ENCODE measurements at regions not wholly inside any gene's neighbourhood (a gene's known extent, or its start where the extent isn't known, plus 50 kb on each side); places are given as distances from the start of the nearest gene placed in this dataset.

GRCh38 chr1:229140119-229140396 is 130.9 kb upstream of the RAB4A start:
- TF ChIP-seq CTCF (IDR thresholded peaks at IDR 0.05) (no peak), POLR2A (IDR thresholded peaks at IDR 0.05) (no peak)
